ENCODE measurements at regions not wholly inside any gene's neighbourhood (a gene's known extent, or its start where the extent isn't known, plus 50 kb on each side); places are given as distances from the start of the nearest gene placed in this dataset.

DNA sequence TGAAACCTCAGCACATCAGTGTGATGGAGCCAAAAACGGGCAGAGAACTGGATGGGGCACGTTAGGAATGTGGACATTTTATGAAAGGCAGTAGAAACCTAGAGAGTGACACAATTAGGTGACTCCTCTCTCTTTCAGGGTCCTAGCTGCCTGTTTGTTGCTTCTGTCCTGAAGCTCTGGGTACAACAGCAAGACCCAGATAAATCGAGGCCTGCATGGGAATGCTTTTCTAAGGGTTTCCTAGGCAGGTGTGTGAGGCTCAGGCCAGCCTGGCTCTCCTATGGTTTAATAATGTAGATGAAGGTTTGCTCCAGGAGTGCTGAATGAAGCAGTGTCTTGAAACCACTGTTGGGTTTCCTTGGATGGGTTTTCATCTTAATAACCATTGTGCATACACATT lies 517.1 kb upstream of the RAB6C start:
- TF ChIP-seq, protein P1, sequence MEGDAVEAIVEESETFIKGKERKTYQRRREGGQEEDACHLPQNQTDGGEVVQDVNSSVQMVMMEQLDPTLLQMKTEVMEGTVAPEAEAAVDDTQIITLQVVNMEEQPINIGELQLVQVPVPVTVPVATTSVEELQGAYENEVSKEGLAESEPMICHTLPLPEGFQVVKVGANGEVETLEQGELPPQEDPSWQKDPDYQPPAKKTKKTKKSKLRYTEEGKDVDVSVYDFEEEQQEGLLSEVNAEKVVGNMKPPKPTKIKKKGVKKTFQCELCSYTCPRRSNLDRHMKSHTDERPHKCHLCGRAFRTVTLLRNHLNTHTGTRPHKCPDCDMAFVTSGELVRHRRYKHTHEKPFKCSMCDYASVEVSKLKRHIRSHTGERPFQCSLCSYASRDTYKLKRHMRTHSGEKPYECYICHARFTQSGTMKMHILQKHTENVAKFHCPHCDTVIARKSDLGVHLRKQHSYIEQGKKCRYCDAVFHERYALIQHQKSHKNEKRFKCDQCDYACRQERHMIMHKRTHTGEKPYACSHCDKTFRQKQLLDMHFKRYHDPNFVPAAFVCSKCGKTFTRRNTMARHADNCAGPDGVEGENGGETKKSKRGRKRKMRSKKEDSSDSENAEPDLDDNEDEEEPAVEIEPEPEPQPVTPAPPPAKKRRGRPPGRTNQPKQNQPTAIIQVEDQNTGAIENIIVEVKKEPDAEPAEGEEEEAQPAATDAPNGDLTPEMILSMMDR (IDR thresholded peaks at IDR 0.05): no peak
- no peak for TF ChIP-seq POLR2A (IDR thresholded peaks at IDR 0.05)

Measured in testis (tissue), 2 donors.